Endothelial cell of umbilical vein (primary cell): ENCODE measurements at regions not wholly inside any gene's neighbourhood (a gene's known extent, or its start where the extent isn't known, plus 50 kb on each side); places are given as distances from the start of the nearest gene placed in this dataset.

Source experiments
- BruUV-seq: library from RNA; stranded (reverse); fragments of 400-500 nt; replicated peaks from 2 replicates; lab custom pipeline; 2021; lab: Mats Ljungman, UMichigan
- CTCF ChIA-PET: fragments of 300-600, 350-600 bp; sonication (Branson Sonifier 250); formaldehyde crosslinking; loops from one replicate; lab custom pipeline; 2021; ENCODE audit warnings: antibody characterized with exemption, inconsistent platforms; lab: Charles Lee
- POLR2A ChIA-PET: fragments of 300-600, 350-600 bp; sonication (Branson Sonifier 250); formaldehyde crosslinking; loops from one replicate; lab custom pipeline; 2021; ENCODE audit warnings: antibody characterized with exemption, inconsistent platforms; lab: Charles Lee
- DNase-seq: peaks from one replicate; pipeline ENCODE4 v3.0.0-alpha.2; 2011; ENCODE audit warnings: low read depth, low spot score
- FAIRE-seq: peaks from 2 replicates; lab custom pipeline; 2011; peaks lifted over from hg19 to GRCh38; lab: Jason Lieb, UNC
- H2AFZ ChIP-seq: 2 replicates; pipeline ENCODE4 v1.6.0; 2012; ENCODE audit warnings: low read depth, low read length, control low read depth, inconsistent platforms
- H3K27ac ChIP-seq: 2 replicates; pipeline ENCODE4 v1.5.1; 2011; ENCODE audit warnings: low read depth, mild to moderate bottlenecking, control low read depth, low read length, moderate library complexity; ENCODE audit not compliant: insufficient read depth
- H3K27me3 ChIP-seq, 2 experiments: 2 replicates each; pipeline versions ENCODE4 v1.6.0 to v1.6.1; 2011; ENCODE audit warnings: low read length in 2 of 2, mixed read lengths in 1 of 2; ENCODE audit not compliant: control insufficient read depth in 2 of 2, insufficient read depth in 2 of 2
- H3K36me3 ChIP-seq, 2 experiments: 2 replicates in 1 of 2; 3 replicates in 1 of 2; pipeline ENCODE4 v1.5.1; 2011; ENCODE audit warnings: low read length in 2 of 2, mild to moderate bottlenecking in 1 of 2, moderate library complexity in 1 of 2; ENCODE audit not compliant: control insufficient read depth in 2 of 2, insufficient read depth in 2 of 2; ENCODE audit errors: extremely low read depth in 1 of 2
- H3K4me1 ChIP-seq: 3 replicates; pipeline ENCODE4 v1.5.1; 2011; ENCODE audit warnings: mild to moderate bottlenecking, low read length; ENCODE audit not compliant: control insufficient read depth, insufficient read depth; ENCODE audit errors: extremely low read depth
- H3K4me2 ChIP-seq: 2 replicates; pipeline ENCODE4 v1.6.1; 2011; ENCODE audit warnings: low read length, control low read depth, mixed read lengths; ENCODE audit not compliant: insufficient read depth
- H3K4me3 ChIP-seq, 3 experiments: fragments of 200-600 bp in 1 of 3; sonication (generic), shearing (Covaris generic) in 1 of 3; replicated peaks in 1 of 3; 2 replicates each; pipeline ENCODE4 v1.5.1; 2011 to 2016; ENCODE audit warnings: control low read depth in 3 of 3, low read length in 3 of 3, mild to moderate bottlenecking in 2 of 3, inconsistent platforms in 1 of 3, low read depth in 1 of 3, moderate library complexity in 1 of 3; ENCODE audit not compliant: insufficient read depth in 1 of 3
- H3K79me2 ChIP-seq: 2 replicates; pipeline ENCODE4 v1.6.0; 2012; ENCODE audit warnings: low read length, inconsistent platforms; ENCODE audit not compliant: control insufficient read depth, insufficient read depth
- H3K9ac ChIP-seq: replicated peaks from 2 replicates; pipeline ENCODE3; 2011; ENCODE audit warnings: low read length, control low read depth; ENCODE audit not compliant: insufficient read depth; ENCODE audit errors: extremely low read depth
- H3K9me1 ChIP-seq: replicated peaks from 3 replicates; pipeline ENCODE4 v1.6.0; 2011; ENCODE audit warnings: mild to moderate bottlenecking, low read length; ENCODE audit not compliant: control insufficient read depth, insufficient read depth; ENCODE audit errors: extremely low read depth
- H3K9me3 ChIP-seq: replicated peaks from 2 replicates; pipeline ENCODE4 v1.5.1; 2012; ENCODE audit warnings: low read length, inconsistent platforms; ENCODE audit not compliant: control insufficient read depth, insufficient read depth
- H4K20me1 ChIP-seq: replicated peaks from 2 replicates; pipeline ENCODE3; 2011; ENCODE audit warnings: mild to moderate bottlenecking, low read length; ENCODE audit not compliant: control insufficient read depth, insufficient read depth; ENCODE audit errors: extremely low read depth
- EZH2 ChIP-seq: IDR thresholded peaks from 2 replicates; pipeline ENCODE4 v1.6.1; 2012; ENCODE audit warnings: borderline replicate concordance, low read depth, mild to moderate bottlenecking, moderate library complexity, low read length, inconsistent platforms; ENCODE audit not compliant: severe bottlenecking
- FOS ChIP-seq: IDR thresholded peaks from 2 replicates; pipeline ENCODE4 v1.6.1; 2011; ENCODE audit warnings: mild to moderate bottlenecking, low read length, moderate library complexity, borderline replicate concordance; ENCODE audit not compliant: insufficient read depth
- GATA2 ChIP-seq: IDR thresholded peaks from 2 replicates; pipeline ENCODE4 v1.7.0; 2011; ENCODE audit warnings: low read depth, mild to moderate bottlenecking, moderate library complexity, mixed read lengths, low read length; ENCODE audit not compliant: insufficient read length, insufficient read depth
- JUN ChIP-seq: IDR thresholded peaks from 2 replicates; pipeline ENCODE4 v1.6.1; 2011; ENCODE audit warnings: borderline replicate concordance, low read depth; ENCODE audit not compliant: insufficient read length, insufficient read depth
- MYC ChIP-seq: IDR thresholded peaks from one replicate; pipeline ENCODE4 v1.6.1; 2011; ENCODE audit warnings: mild to moderate bottlenecking, low read depth, low read length
- POLR2A ChIP-seq: IDR thresholded peaks from 2 replicates; pipeline ENCODE4 v1.6.1; 2012; ENCODE audit warnings: low read depth, mild to moderate bottlenecking, control low read depth, low read length
- POLR2AphosphoS5 ChIP-seq: IDR thresholded peaks from 2 replicates; pipeline ENCODE4 v1.6.1; 2012; ENCODE audit warnings: low read depth, mild to moderate bottlenecking, control low read depth, low read length, moderate library complexity; ENCODE audit not compliant: insufficient read depth
- dilution Hi-C: fragments of 300-500 bp; cut with MboI; formaldehyde crosslinking; loops from one replicate; pipeline ENCODE4 v1.15.0; 2019; ENCODE audit warnings: low sequenced_read_pairs; ENCODE audit not compliant: extremely low pct_ligation_motif_present
- intact Hi-C: fragments of 100-400 bp; cut with micrococcal nuclease; formaldehyde crosslinking; loops from one replicate; pipeline ENCODE4 v1.10.0; 2022
- TF ChIP-seq, protein P1 (sequence below): IDR thresholded peaks from 2 replicates; pipeline ENCODE4 v1.6.1; 2011; ENCODE audit not compliant: insufficient read depth, insufficient read length
- TF ChIP-seq, protein P2 (sequence below), 2 donors: IDR thresholded peaks; 1 replicate in 1 of 2; 2 replicates in 1 of 2; pipeline ENCODE4 v1.5.1; 2011; ENCODE audit warnings: low read length in 2 of 2, mild to moderate bottlenecking in 2 of 2, moderate library complexity in 2 of 2, control low read depth in 1 of 2, inconsistent platforms in 1 of 2, low read depth in 1 of 2; ENCODE audit not compliant: insufficient read depth in 1 of 2; ENCODE audit errors: extremely low read depth in 1 of 2

DNA sequence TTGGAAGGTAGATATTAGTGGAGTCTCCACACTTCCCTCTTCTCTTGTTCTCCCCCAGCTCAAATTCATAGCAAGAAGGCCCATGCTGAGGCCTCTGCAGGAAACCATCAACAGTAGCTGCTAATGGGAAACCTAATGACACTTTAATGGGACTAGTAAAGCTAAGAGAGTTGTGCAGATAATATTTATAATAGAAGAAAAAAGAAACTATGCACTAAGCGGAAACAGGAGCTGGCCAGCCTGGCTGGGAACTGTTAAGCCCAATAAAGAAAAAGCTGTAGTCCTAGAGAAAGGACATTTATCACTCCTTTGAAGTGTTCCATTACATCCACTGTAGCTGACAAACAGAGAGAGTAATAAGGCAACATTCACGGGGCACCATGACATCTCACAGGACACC lies 229.6 kb downstream of the IGSF11 start:
- no peaks in the 10 kb centered on the region for H3K9me3 ChIP-seq
- dilution Hi-C loops, result no loop called here
- no peak for TF ChIP-seq POLR2A
- TF ChIP-seq POLR2AphosphoS5, result no peak
- TF ChIP-seq GATA2, result no peak
- no peak for TF ChIP-seq JUN
- TF ChIP-seq, protein P1, sequence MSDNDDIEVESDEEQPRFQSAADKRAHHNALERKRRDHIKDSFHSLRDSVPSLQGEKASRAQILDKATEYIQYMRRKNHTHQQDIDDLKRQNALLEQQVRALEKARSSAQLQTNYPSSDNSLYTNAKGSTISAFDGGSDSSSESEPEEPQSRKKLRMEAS, result no peak
- TF ChIP-seq, protein P2, sequence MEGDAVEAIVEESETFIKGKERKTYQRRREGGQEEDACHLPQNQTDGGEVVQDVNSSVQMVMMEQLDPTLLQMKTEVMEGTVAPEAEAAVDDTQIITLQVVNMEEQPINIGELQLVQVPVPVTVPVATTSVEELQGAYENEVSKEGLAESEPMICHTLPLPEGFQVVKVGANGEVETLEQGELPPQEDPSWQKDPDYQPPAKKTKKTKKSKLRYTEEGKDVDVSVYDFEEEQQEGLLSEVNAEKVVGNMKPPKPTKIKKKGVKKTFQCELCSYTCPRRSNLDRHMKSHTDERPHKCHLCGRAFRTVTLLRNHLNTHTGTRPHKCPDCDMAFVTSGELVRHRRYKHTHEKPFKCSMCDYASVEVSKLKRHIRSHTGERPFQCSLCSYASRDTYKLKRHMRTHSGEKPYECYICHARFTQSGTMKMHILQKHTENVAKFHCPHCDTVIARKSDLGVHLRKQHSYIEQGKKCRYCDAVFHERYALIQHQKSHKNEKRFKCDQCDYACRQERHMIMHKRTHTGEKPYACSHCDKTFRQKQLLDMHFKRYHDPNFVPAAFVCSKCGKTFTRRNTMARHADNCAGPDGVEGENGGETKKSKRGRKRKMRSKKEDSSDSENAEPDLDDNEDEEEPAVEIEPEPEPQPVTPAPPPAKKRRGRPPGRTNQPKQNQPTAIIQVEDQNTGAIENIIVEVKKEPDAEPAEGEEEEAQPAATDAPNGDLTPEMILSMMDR (IDR thresholded peaks at IDR 0.05; ENCODE audit: extremely low read depth in 1 of 2, insufficient read depth in 1 of 2, low read depth in 1 of 2, low read length in 2 of 2), result no peak
- TF ChIP-seq MYC, result no peak
- no peak for TF ChIP-seq FOS
- TF ChIP-seq EZH2, result no peak
- H3K27ac ChIP-seq, result no peak overlapping the region
- H3K4me3 ChIP-seq, result no peak overlapping the region
- no peak for DNase-seq
- intact Hi-C loops, result no loop called here
- H3K9me1 ChIP-seq, result no peaks in the 10 kb centered on the region
- no peaks in the 10 kb centered on the region for H3K27me3 ChIP-seq
- CTCF ChIA-PET, result no interaction called here
- H4K20me1 ChIP-seq, result no peaks in the 10 kb centered on the region
- H3K36me3 ChIP-seq, result no peaks in the 10 kb centered on the region
- no peaks in the 10 kb centered on the region for H3K79me2 ChIP-seq
- POLR2A ChIA-PET, result no interaction called here
- FAIRE-seq, result no peak
- H2AFZ ChIP-seq, result no peak overlapping the region
- H3K4me2 ChIP-seq, result no peak overlapping the region
- no TSS peak for BruUV-seq
- H3K4me1 ChIP-seq, result no peaks in the 10 kb centered on the region
- H3K9ac ChIP-seq, result no peak overlapping the region
